ENCODE measurements at regions not wholly inside any gene's neighbourhood (a gene's known extent, or its start where the extent isn't known, plus 50 kb on each side); places are given as distances from the start of the nearest gene placed in this dataset.

GRCh38 chr2:2400286-2401038 lies 69.4 kb upstream of the MYT1L start:
- intact Hi-C loops (cut with micrococcal nuclease) = no loop called here
- Histone ChIP-seq H3K4me1 (ENCODE audit: control insufficient read depth in 1 of 2, insufficient read depth in 2 of 2, low read length in 2 of 2) (no peaks in the 10 kb centered on the region), H3K27me3 (ENCODE audit: insufficient read depth, low read length) (no peaks in the 10 kb centered on the region), H3K9me3 (ENCODE audit: control insufficient read depth in 1 of 2, insufficient read depth in 1 of 2, low read depth in 1 of 2, low read length in 2 of 2) (peaks cover 3% of the 10 kb centered on the region in 2 experiments; a peak in 2 of 4 replicates), H4K20me1 (ENCODE audit: insufficient read depth) (no peaks in the 10 kb centered on the region), H3K36me3 (ENCODE audit: control insufficient read depth in 1 of 2, insufficient read depth in 2 of 2, low read length in 2 of 2) (no peaks in the 10 kb centered on the region), H3K9me2 (ENCODE audit: insufficient read depth) (no peaks in the 10 kb centered on the region), H3K79me2 (ENCODE audit: insufficient read depth, low read length) (no peaks in the 10 kb centered on the region), H3K9ac (ENCODE audit: low read length) (no peak overlapping the region), H3K4me2 (ENCODE audit: low read length) (no peak overlapping the region), H3K4me3 (replicated peaks in 1 of 2; ENCODE audit: low read depth in 1 of 2, low read length in 2 of 2) (no peak overlapping the region), H3K27ac (ENCODE audit: low read depth, low read length) (no peak overlapping the region), H2AFZ (ENCODE audit: low read depth, low read length, poor library complexity, severe bottlenecking) (no peak overlapping the region)
- ChIA-PET POLR2A (no interaction called here), CTCF (no interaction called here), RAD21 (ENCODE audit: low non-redundant PET in 1 of 2, low total read pairs in 2 of 2, uncharacterized antibody in 2 of 2, unreplicated experiment in 2 of 2) (no interaction called here)
- ATAC-seq (no peak), DNase-seq (ENCODE audit: low read depth, low spot score) (no peak)
- no TSS peak for BruUV-seq (replicated peaks)
- TF ChIP-seq EZH2 (IDR thresholded peaks at IDR 0.05) (no peak), ZNF274 (IDR thresholded peaks at IDR 0.05; ENCODE audit: low read depth, low read length) (no peak), EZH2phosphoT487 (IDR thresholded peaks at IDR 0.05; ENCODE audit: borderline replicate concordance) (no peak), JUND (IDR thresholded peaks at IDR 0.05) (no peak), MAX (IDR thresholded peaks at IDR 0.05) (no peak), CEBPB (IDR thresholded peaks at IDR 0.05; ENCODE audit: low read depth) (no peak)

- H3K9ac ChIP-seq (ENCODE audit: low read length) = no peak overlapping the region
- no peaks in the 10 kb centered on the region for H3K79me2 ChIP-seq (ENCODE audit: insufficient read depth, low read length)
- H3K27me3 ChIP-seq (ENCODE audit: insufficient read depth, low read length) = no peaks in the 10 kb centered on the region
- H4K20me1 ChIP-seq (ENCODE audit: insufficient read depth) = no peaks in the 10 kb centered on the region
- BruUV-seq (replicated peaks) = no TSS peak
- DNase-seq (ENCODE audit: low read depth, low spot score) = no peak
- ChIA-PET RAD21 (ENCODE audit: low non-redundant PET in 1 of 2, low total read pairs in 2 of 2, uncharacterized antibody in 2 of 2, unreplicated experiment in 2 of 2) (no interaction called here), CTCF (no interaction called here), POLR2A (no interaction called here)
- no peak for ATAC-seq
- no peak overlapping the region for H3K4me3 ChIP-seq (replicated peaks in 1 of 2; ENCODE audit: low read depth in 1 of 2, low read length in 2 of 2)
- H3K36me3 ChIP-seq (ENCODE audit: control insufficient read depth in 1 of 2, insufficient read depth in 2 of 2, low read length in 2 of 2) = no peaks in the 10 kb centered on the region
- TF ChIP-seq RAD21 (IDR thresholded peaks at IDR 0.05; ENCODE audit: low read depth) (no peak), EGR1 (IDR thresholded peaks at IDR 0.05; ENCODE audit: low read depth) (no peak), YY1 (IDR thresholded peaks at IDR 0.05; ENCODE audit: extremely low read depth, insufficient replicate concordance, low read depth, low read length) (no peak), ZBTB33 (IDR thresholded peaks at IDR 0.05; ENCODE audit: extremely low read depth, insufficient replicate concordance, low read length) (no peak), EZH2 (IDR thresholded peaks at IDR 0.05) (no peak), SRF (IDR thresholded peaks at IDR 0.05; ENCODE audit: low read depth) (no peak), TCF7L2 (IDR thresholded peaks at IDR 0.05; ENCODE audit: borderline replicate concordance, extremely low read depth, insufficient read depth, insufficient read length) (no peak), CBX3 (IDR thresholded peaks at IDR 0.05; ENCODE audit: low read depth) (no peak), JUND (IDR thresholded peaks at IDR 0.05) (no peak), CTCF (IDR thresholded peaks at IDR 0.05 in 2 of 3, conservative IDR thresholded peaks at IDR 0.05 in 1 of 3; ENCODE audit: borderline replicate concordance in 1 of 3, insufficient read depth in 1 of 3, low read depth in 2 of 3, low read length in 2 of 3) (no peak), SP1 (IDR thresholded peaks at IDR 0.05; ENCODE audit: low read depth) (no peak), ZNF274 (IDR thresholded peaks at IDR 0.05; ENCODE audit: low read depth, low read length) (no peak), FOSL1 (IDR thresholded peaks at IDR 0.05; ENCODE audit: low read depth) (no peak)
- H3K27ac ChIP-seq (ENCODE audit: low read depth, low read length) = no peak overlapping the region
- no peaks in the 10 kb centered on the region for H3K4me1 ChIP-seq (ENCODE audit: control insufficient read depth in 1 of 2, insufficient read depth in 2 of 2, low read length in 2 of 2)
- H3K9me3 ChIP-seq (ENCODE audit: control insufficient read depth in 1 of 2, insufficient read depth in 1 of 2, low read depth in 1 of 2, low read length in 2 of 2) = no peaks in the 10 kb centered on the region; a peak in 1 of 4 replicates
- H2AFZ ChIP-seq (ENCODE audit: low read depth, low read length, poor library complexity, severe bottlenecking) = no peak overlapping the region
- no peak overlapping the region for H3K4me2 ChIP-seq (ENCODE audit: low read length)
- intact Hi-C loops (cut with micrococcal nuclease) = no loop called here
- no peaks in the 10 kb centered on the region for H3K9me2 ChIP-seq (ENCODE audit: insufficient read depth)
Observed at GRCh38 chr2:2399396-2399795, 68.3 kb upstream of the MYT1L start.

Measured in HCT116 (cell line).